Adipocyte (in vitro differentiated cells): ENCODE measurements at regions not wholly inside any gene's neighbourhood (a gene's known extent, or its start where the extent isn't known, plus 50 kb on each side); places are given as distances from the start of the nearest gene placed in this dataset.

Source experiments
- DNase-seq: peaks from one replicate; pipeline ENCODE4 v3.0.0-alpha.2; 2015; ENCODE audit warnings: low read depth
- H3K27me3 ChIP-seq: replicated peaks from 2 replicates; pipeline ENCODE4 v1.7.0; 2013; ENCODE audit warnings: mild to moderate bottlenecking, low read length, moderate library complexity; ENCODE audit not compliant: control insufficient read depth, insufficient read depth
- H3K36me3 ChIP-seq: 2 replicates; pipeline ENCODE4 v1.7.0; 2013; ENCODE audit warnings: low read length, mild to moderate bottlenecking, moderate library complexity; ENCODE audit not compliant: control insufficient read depth, insufficient read depth, severe bottlenecking
- H3K4me1 ChIP-seq: 2 replicates; pipeline ENCODE4 v1.7.0; 2013; ENCODE audit warnings: mild to moderate bottlenecking, low read length, moderate library complexity; ENCODE audit not compliant: control insufficient read depth, insufficient read depth
- H3K4me3 ChIP-seq: 2 replicates; pipeline ENCODE4 v1.7.0; 2013; ENCODE audit warnings: mild to moderate bottlenecking, low read length, moderate library complexity
- H3K9ac ChIP-seq: 2 replicates; pipeline ENCODE4 v1.7.0; 2013; ENCODE audit warnings: mild to moderate bottlenecking, low read length, moderate library complexity
- H3K9me3 ChIP-seq: 2 replicates; pipeline ENCODE4 v1.7.0; 2013; ENCODE audit warnings: mild to moderate bottlenecking, low read length, moderate library complexity; ENCODE audit not compliant: control insufficient read depth

GRCh38 chr13:37340901-37341670 is 235.6 kb upstream of the CSNK1A1L start:
- Histone ChIP-seq H3K9ac (no peak overlapping the region), H3K9me3 (no peaks in the 10 kb centered on the region)
- DNase-seq = no peak

GRCh38 chr13:37339386-37339735 is 233.9 kb upstream of the CSNK1A1L start:
- Histone ChIP-seq H3K27me3 (no peaks in the 10 kb centered on the region), H3K4me1 (peaks cover 9% of the 10 kb centered on the region), H3K9me3 (no peaks in the 10 kb centered on the region), H3K36me3 (no peaks in the 10 kb centered on the region), H3K4me3 (no peak overlapping the region), H3K9ac (no peak overlapping the region)
- no peak for DNase-seq

More at GRCh38 chr13:37340901-37341670, 235.6 kb upstream of the CSNK1A1L start:
- Histone ChIP-seq H3K4me1 (peaks cover 10% of the 10 kb centered on the region), H3K36me3 (no peaks in the 10 kb centered on the region), H3K27me3 (no peaks in the 10 kb centered on the region), H3K4me3 (no peak overlapping the region)

- Histone ChIP-seq H3K4me1 (peaks cover 4% of the 10 kb centered on the region), H3K9me3 (no peaks in the 10 kb centered on the region), H3K27me3 (no peaks in the 10 kb centered on the region), H3K9ac (no peak overlapping the region), H3K36me3 (no peaks in the 10 kb centered on the region), H3K4me3 (no peak overlapping the region)
- DNase-seq = no peak
These were observed 233.4 kb upstream of the CSNK1A1L start for GRCh38 chr13:37338726-37339385.

- DNase-seq = peak; percentile 16
These were observed 220.9 kb upstream of the CSNK1A1L start for GRCh38 chr13:37326334-37326733.

GRCh38 chr13:37319031-37319443 is 213.6 kb upstream of the CSNK1A1L start:
- no peak overlapping the region for H3K9ac ChIP-seq
- H3K36me3 ChIP-seq = no peaks in the 10 kb centered on the region
- H3K27me3 ChIP-seq = no peaks in the 10 kb centered on the region
- DNase-seq = peak; percentile 5
- H3K4me1 ChIP-seq = peaks cover under 1% of the 10 kb centered on the region
- H3K4me3 ChIP-seq = no peak overlapping the region
- H3K9me3 ChIP-seq = peaks cover 4% of the 10 kb centered on the region

More at GRCh38 chr13:37326334-37326733, 220.9 kb upstream of the CSNK1A1L start:
- Histone ChIP-seq H3K27me3 (no peaks in the 10 kb centered on the region), H3K4me3 (no peak overlapping the region), H3K36me3 (no peaks in the 10 kb centered on the region), H3K9me3 (peaks cover 7% of the 10 kb centered on the region), H3K4me1 (no peaks in the 10 kb centered on the region), H3K9ac (no peak overlapping the region)

- no peak for DNase-seq
- peaks cover 4% of the 10 kb centered on the region for H3K9me3 ChIP-seq
- H3K4me3 ChIP-seq = no peak overlapping the region
- H3K4me1 ChIP-seq = peaks cover 13% of the 10 kb centered on the region
- H3K9ac ChIP-seq = no peak overlapping the region
- no peaks in the 10 kb centered on the region for H3K27me3 ChIP-seq
- no peaks in the 10 kb centered on the region for H3K36me3 ChIP-seq
These were observed 211.5 kb upstream of the CSNK1A1L start for GRCh38 chr13:37316935-37317334.

GRCh38 chr13:37313372-37313771 is 207.9 kb upstream of the CSNK1A1L start:
- Histone ChIP-seq H3K4me3 (peak overlapping the region; percentile 31), H3K9ac (no peak overlapping the region), H3K36me3 (no peaks in the 10 kb centered on the region), H3K27me3 (no peaks in the 10 kb centered on the region), H3K4me1 (peaks cover 13% of the 10 kb centered on the region), H3K9me3 (peaks cover 4% of the 10 kb centered on the region)
- DNase-seq = peak; percentile 80

GRCh38 chr13:37306778-37307544 is 201.5 kb upstream of the CSNK1A1L start:
- Histone ChIP-seq H3K4me3 (peak overlapping the region; percentile 31), H3K4me1 (peaks cover 9% of the 10 kb centered on the region), H3K9ac (no peak overlapping the region), H3K9me3 (no peaks in the 10 kb centered on the region), H3K27me3 (no peaks in the 10 kb centered on the region), H3K36me3 (no peaks in the 10 kb centered on the region)
- DNase-seq = peak; percentile 83

GRCh38 chr13:37303606-37304005 is 198.1 kb upstream of the CSNK1A1L start:
- H3K27me3 ChIP-seq = no peaks in the 10 kb centered on the region
- no peak overlapping the region for H3K4me3 ChIP-seq
- peaks cover 9% of the 10 kb centered on the region for H3K4me1 ChIP-seq
- H3K36me3 ChIP-seq = no peaks in the 10 kb centered on the region
- no peak overlapping the region for H3K9ac ChIP-seq
- DNase-seq = no peak
- H3K9me3 ChIP-seq = no peaks in the 10 kb centered on the region

GRCh38 chr13:37302686-37303085 is 197.2 kb upstream of the CSNK1A1L start:
- H3K9ac ChIP-seq = no peak overlapping the region
- H3K4me1 ChIP-seq = peaks cover 9% of the 10 kb centered on the region
- no peak for DNase-seq
- H3K4me3 ChIP-seq = no peak overlapping the region
- no peaks in the 10 kb centered on the region for H3K36me3 ChIP-seq
- H3K27me3 ChIP-seq = no peaks in the 10 kb centered on the region
- no peaks in the 10 kb centered on the region for H3K9me3 ChIP-seq

- Histone ChIP-seq H3K9ac (no peak overlapping the region), H3K4me3 (no peak overlapping the region), H3K4me1 (no peaks in the 10 kb centered on the region), H3K27me3 (no peaks in the 10 kb centered on the region), H3K9me3 (no peaks in the 10 kb centered on the region), H3K36me3 (no peaks in the 10 kb centered on the region)
- DNase-seq = no peak
These were observed 190.1 kb upstream of the CSNK1A1L start for GRCh38 chr13:37295573-37295972.
